Ovary (tissue), 3 donors: ENCODE measurements at regions not wholly inside any gene's neighbourhood (a gene's known extent, or its start where the extent isn't known, plus 50 kb on each side); places are given as distances from the start of the nearest gene placed in this dataset.

Source experiments
- POLR2A ChIP-seq: fragments of 450-650 bp; IDR thresholded peaks from one replicate; pipeline ENCODE4 v1.6.1; 2017; ENCODE audit warnings: antibody characterized with exemption, mild to moderate bottlenecking, moderate library complexity
- TF ChIP-seq, protein P1 (sequence below), 3 donors: fragments of 450-650 bp in 2 of 3; fragments of 200-600 bp in 1 of 3; IDR thresholded peaks; one replicate each; pipeline versions ENCODE4 v1.5.1 to v1.8.0; 2016 to 2022; ENCODE audit warnings: antibody characterized with exemption in 3 of 3, mild to moderate bottlenecking in 1 of 3
- donor health status: DM: no; HTN: no; CAD: no.

DNA sequence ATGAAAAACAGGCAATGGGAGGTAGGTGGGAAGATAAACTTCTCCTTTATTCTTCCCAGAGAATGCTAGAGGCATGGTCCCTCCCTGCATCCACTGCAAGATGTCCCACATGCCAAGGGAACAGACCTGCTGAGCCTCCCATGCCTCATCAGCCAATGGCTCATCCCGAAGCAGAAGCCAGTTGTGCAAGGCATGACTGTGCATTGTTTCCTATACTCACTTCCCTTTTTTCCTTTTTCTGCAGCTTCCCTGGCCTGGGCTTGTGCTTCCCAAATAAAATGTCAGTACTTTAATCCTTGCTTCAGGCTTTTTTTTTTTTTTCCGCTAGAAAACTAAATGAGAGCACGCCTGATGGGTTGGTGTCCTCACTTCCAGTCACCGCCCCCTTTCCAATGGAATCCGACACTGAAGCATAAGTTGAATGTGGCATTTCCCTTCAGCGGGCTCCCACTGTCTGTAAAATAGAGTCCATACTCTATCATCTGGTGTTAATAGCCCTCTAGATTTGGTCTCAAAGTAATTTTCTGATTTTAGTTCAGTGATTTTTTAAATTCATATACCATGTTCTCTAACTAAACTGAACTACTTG is 239.0 kb upstream of the JADE1 start:
- TF ChIP-seq, protein P1, sequence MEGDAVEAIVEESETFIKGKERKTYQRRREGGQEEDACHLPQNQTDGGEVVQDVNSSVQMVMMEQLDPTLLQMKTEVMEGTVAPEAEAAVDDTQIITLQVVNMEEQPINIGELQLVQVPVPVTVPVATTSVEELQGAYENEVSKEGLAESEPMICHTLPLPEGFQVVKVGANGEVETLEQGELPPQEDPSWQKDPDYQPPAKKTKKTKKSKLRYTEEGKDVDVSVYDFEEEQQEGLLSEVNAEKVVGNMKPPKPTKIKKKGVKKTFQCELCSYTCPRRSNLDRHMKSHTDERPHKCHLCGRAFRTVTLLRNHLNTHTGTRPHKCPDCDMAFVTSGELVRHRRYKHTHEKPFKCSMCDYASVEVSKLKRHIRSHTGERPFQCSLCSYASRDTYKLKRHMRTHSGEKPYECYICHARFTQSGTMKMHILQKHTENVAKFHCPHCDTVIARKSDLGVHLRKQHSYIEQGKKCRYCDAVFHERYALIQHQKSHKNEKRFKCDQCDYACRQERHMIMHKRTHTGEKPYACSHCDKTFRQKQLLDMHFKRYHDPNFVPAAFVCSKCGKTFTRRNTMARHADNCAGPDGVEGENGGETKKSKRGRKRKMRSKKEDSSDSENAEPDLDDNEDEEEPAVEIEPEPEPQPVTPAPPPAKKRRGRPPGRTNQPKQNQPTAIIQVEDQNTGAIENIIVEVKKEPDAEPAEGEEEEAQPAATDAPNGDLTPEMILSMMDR (IDR thresholded peaks at IDR 0.05) = no peak
- no peak for TF ChIP-seq POLR2A
